GM12878 (cell line): ENCODE measurements at regions not wholly inside any gene's neighbourhood (a gene's known extent, or its start where the extent isn't known, plus 50 kb on each side); places are given as distances from the start of the nearest gene placed in this dataset.

ENCODE experiments used
- ATF2 ChIP-seq: IDR thresholded peaks from 2 replicates; pipeline ENCODE4 v1.6.1; 2012; ENCODE audit warnings: low read length, inconsistent platforms
- BACH1 ChIP-seq: fragments of 450-650 bp; IDR thresholded peaks from 2 replicates; pipeline ENCODE4 v1.6.1; 2017; ENCODE audit warnings: mild to moderate bottlenecking, borderline replicate concordance
- CEBPB ChIP-seq, 2 experiments: fragments of 150-350 bp in 1 of 2; IDR thresholded peaks; 2 replicates each; pipeline ENCODE4 v1.6.1; 2012 to 2014; ENCODE audit warnings: low read depth in 2 of 2, low read length in 2 of 2, borderline replicate concordance in 1 of 2, inconsistent platforms in 1 of 2
- CHD4 ChIP-seq: fragments of 200-600 bp; sonication (generic); IDR thresholded peaks from 2 replicates; pipeline ENCODE4 v1.6.1; 2016; ENCODE audit warnings: mild to moderate bottlenecking
- CREB1 ChIP-seq: IDR thresholded peaks from 2 replicates; pipeline ENCODE4 v1.6.1; 2012; ENCODE audit warnings: low read depth, mild to moderate bottlenecking, inconsistent platforms
- EED ChIP-seq: sonication (generic); IDR thresholded peaks from 2 replicates; pipeline ENCODE4 v1.6.1; 2016; ENCODE audit warnings: antibody characterized with exemption, low read depth
- ELK1 ChIP-seq: IDR thresholded peaks from 2 replicates; pipeline ENCODE4 v1.6.1; 2012; ENCODE audit warnings: low read depth, low read length, improper control_type of control experiment
- EZH2 ChIP-seq: IDR thresholded peaks from 2 replicates; pipeline ENCODE4 v1.6.1; 2012; ENCODE audit warnings: low read depth, mild to moderate bottlenecking, control low read depth, inconsistent platforms, low read length, borderline replicate concordance; ENCODE audit not compliant: control insufficient read depth
- IKZF1 ChIP-seq: fragments of 450-650 bp; conservative IDR thresholded peaks from 2 replicates; pipeline ENCODE4 v1.6.1; 2017; ENCODE audit warnings: antibody characterized with exemption, mild to moderate bottlenecking
- KAT2A ChIP-seq: conservative IDR thresholded peaks from 2 replicates; pipeline ENCODE4 v1.6.1; 2011; ENCODE audit warnings: low read depth, low read length; ENCODE audit not compliant: control insufficient read depth
- LARP7 ChIP-seq: fragments of 450-650 bp; IDR thresholded peaks from 2 replicates; pipeline ENCODE4 v1.6.1; 2017; ENCODE audit warnings: mild to moderate bottlenecking
- MEF2A ChIP-seq: IDR thresholded peaks from 2 replicates; pipeline ENCODE4 v1.6.1; 2011; ENCODE audit warnings: low read depth, mild to moderate bottlenecking, low read length, moderate library complexity; ENCODE audit not compliant: insufficient read depth
- MLLT1 ChIP-seq: fragments of 450-650 bp; IDR thresholded peaks from 2 replicates; pipeline ENCODE4 v1.6.1; 2016; ENCODE audit warnings: mild to moderate bottlenecking
- NFYB ChIP-seq: IDR thresholded peaks from 2 replicates; pipeline ENCODE4 v1.6.1; 2011; ENCODE audit warnings: low read depth, mild to moderate bottlenecking, low read length, improper control_type of control experiment, moderate library complexity; ENCODE audit not compliant: insufficient read depth
- NRF1 ChIP-seq: conservative IDR thresholded peaks from 2 replicates; pipeline ENCODE4 v1.6.1; 2011; ENCODE audit warnings: mild to moderate bottlenecking, low read depth, low read length, improper control_type of control experiment
- PAX5 ChIP-seq: IDR thresholded peaks from 2 replicates; pipeline ENCODE4 v1.6.1; 2011; ENCODE audit warnings: low read depth, low read length, borderline replicate concordance
- POLR2A ChIP-seq: IDR thresholded peaks from 2 replicates; pipeline ENCODE4 v1.6.1; 2011; ENCODE audit warnings: low read depth, mild to moderate bottlenecking, low read length
- SIN3A ChIP-seq: IDR thresholded peaks from 2 replicates; pipeline ENCODE4 v1.6.1; 2012; ENCODE audit warnings: low read depth, low read length, improper control_type of control experiment
- SIX5 ChIP-seq: IDR thresholded peaks from 2 replicates; pipeline ENCODE4 v1.6.1; 2011; ENCODE audit warnings: mild to moderate bottlenecking, low read depth, low read length, moderate library complexity; ENCODE audit not compliant: severe bottlenecking
- SMARCA5 ChIP-seq: fragments of 450-650 bp; IDR thresholded peaks from 2 replicates; pipeline ENCODE4 v1.6.1; 2017; ENCODE audit warnings: mild to moderate bottlenecking
- STAT3 ChIP-seq: IDR thresholded peaks from 2 replicates; pipeline ENCODE4 v1.6.1; 2011; ENCODE audit warnings: low read depth, low read length, improper control_type of control experiment
- SUPT20H ChIP-seq: IDR thresholded peaks from 2 replicates; pipeline ENCODE4 v1.6.1; 2011; ENCODE audit warnings: low read depth, mild to moderate bottlenecking, low read length, moderate library complexity, borderline replicate concordance; ENCODE audit not compliant: control insufficient read depth
- TAF1 ChIP-seq: IDR thresholded peaks from 2 replicates; pipeline ENCODE4 v1.6.1; 2011; ENCODE audit warnings: mild to moderate bottlenecking, low read depth, low read length, borderline replicate concordance
- TBL1XR1 ChIP-seq: IDR thresholded peaks from 2 replicates; pipeline ENCODE4 v1.6.1; 2012; ENCODE audit warnings: low read depth, low read length, improper control_type of control experiment
- ZBTB40 ChIP-seq: fragments of 450-650 bp; IDR thresholded peaks from 2 replicates; pipeline ENCODE4 v1.6.1; 2016; ENCODE audit warnings: mild to moderate bottlenecking, moderate library complexity, borderline replicate concordance
- ZNF217 ChIP-seq: fragments of 450-650 bp; IDR thresholded peaks from 2 replicates; pipeline ENCODE4 v1.6.1; 2017; ENCODE audit warnings: antibody characterized with exemption, mild to moderate bottlenecking
- ZSCAN29 ChIP-seq: fragments of 450-650 bp; IDR thresholded peaks from 2 replicates; pipeline ENCODE4 v1.6.1; 2017; ENCODE audit warnings: mild to moderate bottlenecking, moderate library complexity

- TF ChIP-seq ELK1, result no peak
- TF ChIP-seq MLLT1, result no peak
- no peak for TF ChIP-seq TAF1
- no peak for TF ChIP-seq CHD4
- TF ChIP-seq ATF2, result peak; percentile 63
- no peak for TF ChIP-seq STAT3
- 0 out of 4 replicates have a peak, but pooled peaks of 1 of the 2 experiments have one; percentile 54 for TF ChIP-seq CEBPB (IDR thresholded peaks at IDR 0.05; ENCODE audit: borderline replicate concordance in 1 of 2, low read depth in 2 of 2, low read length in 2 of 2)
- no peak for TF ChIP-seq PAX5
- no peak for TF ChIP-seq ZSCAN29
- no peak for TF ChIP-seq EED
- TF ChIP-seq TBL1XR1, result no peak
- TF ChIP-seq NRF1, result no peak
- no peak for TF ChIP-seq MEF2A
- no peak for TF ChIP-seq IKZF1
- no peak for TF ChIP-seq EZH2
- no peak for TF ChIP-seq SMARCA5
- no peak for TF ChIP-seq KAT2A
- no peak for TF ChIP-seq POLR2A
- TF ChIP-seq SUPT20H, result no peak
- TF ChIP-seq SIN3A, result no peak
- no peak for TF ChIP-seq BACH1
- no peak for TF ChIP-seq CREB1
- TF ChIP-seq ZNF217, result no peak
- TF ChIP-seq SIX5, result no peak
- TF ChIP-seq ZBTB40, result no peak
- no peak for TF ChIP-seq LARP7
- no peak for TF ChIP-seq NFYB
Measured at GRCh38 chr4:37765741-37766140, 60.7 kb upstream of the PGM2 start (continued).
